Muscle of leg (tissue), 3 donors: ENCODE measurements at regions not wholly inside any gene's neighbourhood (a gene's known extent, or its start where the extent isn't known, plus 50 kb on each side); places are given as distances from the start of the nearest gene placed in this dataset.
"Not testable (repeated sequence)": the region's sequence is repeated elsewhere in the genome, so short reads cannot be mapped to it uniquely, and the experiment has no call there.

Experiments
- DNase-seq: peaks from one replicate; pipeline ENCODE4 v3.0.0; 2013
- H3K27ac ChIP-seq: one replicate; pipeline ENCODE4 v1.5.1; 2013; ENCODE audit warnings: mild to moderate bottlenecking, low read length, control low read depth
- H3K27me3 ChIP-seq: one replicate; pipeline ENCODE4 v1.6.1; 2013; ENCODE audit warnings: low read length; ENCODE audit not compliant: control insufficient read depth, insufficient read depth
- H3K36me3 ChIP-seq: one replicate; pipeline ENCODE4 v1.6.1; 2013; ENCODE audit warnings: low read length; ENCODE audit not compliant: control insufficient read depth, insufficient read depth
- H3K4me1 ChIP-seq: one replicate; pipeline ENCODE4 v1.6.1; 2013; ENCODE audit warnings: low read length; ENCODE audit not compliant: control insufficient read depth, insufficient read depth
- H3K4me3 ChIP-seq: one replicate; pipeline ENCODE4 v1.5.1; 2013; ENCODE audit warnings: low read length, control low read depth
- H3K9me3 ChIP-seq: replicated peaks from 2 replicates; pipeline ENCODE4 v1.6.1; 2013; ENCODE audit warnings: low read depth, low read length; ENCODE audit not compliant: control insufficient read depth
- WGBS: methylation state at CpG from one replicate; pipeline ENCODE4 v1.1.5; 2013; ENCODE audit warnings: missing lambda C conversion rate; ENCODE audit not compliant: insufficient coverage; 5-methylcytosine and 5-hydroxymethylcytosine counted together

DNA sequence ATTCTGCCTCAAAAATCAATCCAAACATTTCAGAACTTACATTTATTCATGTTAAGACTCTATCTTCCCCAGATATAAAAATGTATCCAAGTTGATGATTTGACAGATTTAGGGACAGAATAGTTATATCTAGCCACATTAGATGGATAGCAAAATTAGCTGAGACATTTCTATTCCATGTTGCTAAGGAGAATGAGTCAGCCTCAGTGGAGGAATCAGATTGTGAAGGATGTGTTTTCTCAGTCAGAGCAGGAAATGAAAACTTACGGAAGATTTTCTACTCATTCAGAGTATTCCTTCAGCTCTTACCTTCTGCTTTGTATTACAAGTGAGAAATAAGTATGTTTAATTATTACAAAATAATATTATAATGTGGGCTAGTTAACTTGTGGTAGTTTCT is 556.3 kb upstream of the ANO3 start:
- WGBS, result no CpG with 5 or more reads among the region's 1 CpG
- H3K36me3 ChIP-seq, result no peaks in the 10 kb centered on the region
- H3K27me3 ChIP-seq, result no peaks in the 10 kb centered on the region
- no peak overlapping the region for H3K27ac ChIP-seq
- DNase-seq, result no peak
- no peak overlapping the region for H3K4me3 ChIP-seq
- no peaks in the 10 kb centered on the region for H3K4me1 ChIP-seq
- H3K9me3 ChIP-seq, result no peaks in the 10 kb centered on the region

DNA sequence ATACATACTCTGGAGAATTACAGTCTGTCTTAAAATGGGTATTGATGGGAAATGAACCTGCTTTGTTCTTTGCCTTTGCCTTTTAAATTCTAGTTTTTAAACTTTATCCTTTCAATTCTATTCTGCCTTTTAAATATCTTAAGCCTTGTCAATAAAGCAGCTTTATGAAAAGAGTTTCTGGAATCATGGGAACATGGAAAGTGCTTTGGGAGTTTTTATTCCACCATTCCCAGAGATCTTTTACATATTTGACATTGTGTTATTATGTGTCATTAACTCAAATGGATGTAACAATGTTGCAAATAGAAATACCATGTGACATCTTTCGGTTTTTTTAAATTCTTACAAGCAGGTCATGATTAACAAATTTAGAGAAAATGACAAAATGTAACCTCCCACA is 555.7 kb upstream of the ANO3 start:
- Histone ChIP-seq H3K36me3 (no peaks in the 10 kb centered on the region), H3K4me1 (no peaks in the 10 kb centered on the region), H3K9me3 (no peaks in the 10 kb centered on the region), H3K4me3 (no peak overlapping the region), H3K27ac (no peak overlapping the region), H3K27me3 (no peaks in the 10 kb centered on the region)
- DNase-seq, result no peak
- WGBS, result no CpG with 5 or more reads among the region's 1 CpG

DNA sequence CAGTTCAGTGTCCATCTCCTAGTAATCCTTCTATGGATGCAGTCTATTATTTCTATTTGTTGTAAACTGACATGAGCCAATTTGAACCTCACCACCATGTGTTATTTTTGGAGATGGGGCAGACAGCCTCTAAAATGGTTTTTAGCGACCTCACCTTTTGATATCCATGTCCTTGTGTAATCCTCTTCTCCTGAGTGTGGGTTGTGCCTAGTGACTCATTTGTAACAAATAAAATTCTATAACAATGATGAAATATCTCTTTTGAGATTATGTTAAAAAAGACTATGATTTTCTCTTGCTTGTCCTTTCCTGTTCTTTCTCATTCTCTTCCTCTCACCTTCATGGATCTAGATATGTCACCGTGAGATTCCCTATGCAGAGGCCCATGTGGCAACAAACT is 554.6 kb upstream of the ANO3 start:
- Histone ChIP-seq H3K4me1 (no peaks in the 10 kb centered on the region), H3K9me3 (no peaks in the 10 kb centered on the region), H3K27me3 (no peaks in the 10 kb centered on the region), H3K4me3 (no peak overlapping the region), H3K27ac (no peak overlapping the region), H3K36me3 (no peaks in the 10 kb centered on the region)
- DNase-seq, result no peak
- WGBS, result 100% methylated on average over 1 of the region's 2 CpGs

DNA sequence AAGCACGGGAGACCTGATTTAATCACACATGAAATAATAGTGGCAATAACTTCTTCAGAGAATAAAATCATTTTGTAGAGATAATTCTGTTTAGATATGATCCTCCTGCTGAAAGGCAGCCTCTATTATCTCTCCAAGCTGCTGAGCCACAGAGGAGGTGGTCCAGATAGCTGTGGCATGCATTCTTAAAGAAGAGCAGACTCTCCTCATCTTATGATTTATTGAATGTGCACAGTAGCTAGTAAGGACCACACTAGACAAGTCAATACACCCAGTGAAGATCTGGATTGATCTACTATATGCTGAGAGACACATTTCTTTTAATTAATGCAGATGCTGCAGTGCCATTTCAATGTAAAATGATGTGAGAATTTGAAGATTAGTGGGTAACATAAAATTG is 552.9 kb upstream of the ANO3 start:
- no CpG with 5 or more reads among the region's 1 CpG for WGBS

DNA sequence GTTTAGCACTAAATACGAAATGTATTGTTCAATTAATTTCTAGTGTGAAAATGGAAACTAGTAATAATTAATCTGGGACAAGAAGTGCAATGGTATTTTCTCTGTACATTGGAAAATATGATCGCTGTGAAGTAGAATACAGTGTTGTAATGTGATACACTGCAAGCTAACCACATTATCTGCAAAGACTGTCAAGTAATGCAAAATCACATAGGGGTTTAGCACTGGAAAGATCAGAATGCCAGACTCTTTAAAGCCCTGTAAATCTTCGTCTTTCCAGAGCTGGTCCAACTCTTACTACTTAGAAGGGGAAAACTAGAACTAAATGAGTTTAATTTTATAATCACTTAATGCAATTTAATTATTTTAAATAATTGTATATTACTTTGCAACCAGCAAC is 544.5 kb upstream of the ANO3 start:
- H3K4me1 ChIP-seq, result no peaks in the 10 kb centered on the region
- H3K36me3 ChIP-seq, result no peaks in the 10 kb centered on the region
- DNase-seq, result no peak
- H3K4me3 ChIP-seq, result no peak overlapping the region
- no peaks in the 10 kb centered on the region for H3K9me3 ChIP-seq
- no peaks in the 10 kb centered on the region for H3K27me3 ChIP-seq
- H3K27ac ChIP-seq, result no peak overlapping the region
- no CpG with 5 or more reads among the region's 3 CpGs for WGBS

More for the DNA sequence above, 552.9 kb upstream of the ANO3 start:
- no peaks in the 10 kb centered on the region for H3K4me1 ChIP-seq
- no peaks in the 10 kb centered on the region for H3K9me3 ChIP-seq
- H3K4me3 ChIP-seq, result no peak overlapping the region
- no peak overlapping the region for H3K27ac ChIP-seq
- no peaks in the 10 kb centered on the region for H3K27me3 ChIP-seq
- H3K36me3 ChIP-seq, result no peaks in the 10 kb centered on the region
- no peak for DNase-seq

DNA sequence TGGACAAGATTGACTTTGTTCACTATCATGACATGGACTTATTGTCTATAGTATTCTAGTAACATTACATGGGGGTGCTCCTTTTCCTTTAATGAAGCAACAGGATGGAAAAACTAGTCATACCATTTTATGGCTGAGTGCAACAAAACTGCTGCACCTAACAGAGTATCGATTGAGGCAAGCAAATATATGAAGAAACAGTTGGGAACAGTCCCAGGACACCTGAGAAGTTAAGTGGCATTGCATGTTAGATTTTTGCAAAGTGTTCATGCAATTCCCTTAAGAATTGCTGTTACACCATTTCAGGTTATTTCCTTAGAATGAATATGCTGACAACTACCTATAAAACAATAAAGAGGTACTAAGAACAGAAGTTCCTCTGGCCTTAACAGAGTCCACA is 541.5 kb upstream of the ANO3 start:
- H3K27me3 ChIP-seq, result no peaks in the 10 kb centered on the region
- H3K4me1 ChIP-seq, result no peaks in the 10 kb centered on the region
- H3K36me3 ChIP-seq, result no peaks in the 10 kb centered on the region
- H3K9me3 ChIP-seq, result no peaks in the 10 kb centered on the region
- DNase-seq, result no peak
- no peak overlapping the region for H3K4me3 ChIP-seq
- WGBS, result no CpG with 5 or more reads among the region's 1 CpG
- no peak overlapping the region for H3K27ac ChIP-seq

DNA sequence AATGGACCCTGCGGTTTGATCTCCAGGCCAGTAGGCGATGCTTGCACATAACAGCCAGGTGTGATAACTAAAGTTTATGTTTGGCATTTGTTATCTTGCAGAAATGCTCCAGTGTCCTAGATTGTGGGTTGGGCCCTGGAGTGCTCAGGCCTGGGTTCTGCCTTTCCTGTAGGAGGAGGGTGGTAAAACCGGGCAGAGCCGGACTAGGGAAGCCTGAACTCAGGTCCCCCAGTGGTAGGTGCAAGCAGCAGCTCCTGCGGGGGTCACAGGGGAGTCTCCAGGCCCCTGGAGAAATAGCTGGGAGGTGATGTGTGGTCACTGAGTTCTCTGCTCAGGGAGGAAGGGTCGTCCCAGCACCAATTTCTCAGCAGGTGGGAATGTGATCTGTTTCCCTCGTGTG is 538.3 kb upstream of the ANO3 start:
- Histone ChIP-seq H3K9me3 (no peaks in the 10 kb centered on the region), H3K36me3 (no peaks in the 10 kb centered on the region), H3K27me3 (no peaks in the 10 kb centered on the region), H3K4me3 (no peak overlapping the region), H3K4me1 (no peaks in the 10 kb centered on the region), H3K27ac (no peak overlapping the region)
- DNase-seq, result no peak
- 94% methylated on average over 3 of the region's 7 CpGs for WGBS

DNA sequence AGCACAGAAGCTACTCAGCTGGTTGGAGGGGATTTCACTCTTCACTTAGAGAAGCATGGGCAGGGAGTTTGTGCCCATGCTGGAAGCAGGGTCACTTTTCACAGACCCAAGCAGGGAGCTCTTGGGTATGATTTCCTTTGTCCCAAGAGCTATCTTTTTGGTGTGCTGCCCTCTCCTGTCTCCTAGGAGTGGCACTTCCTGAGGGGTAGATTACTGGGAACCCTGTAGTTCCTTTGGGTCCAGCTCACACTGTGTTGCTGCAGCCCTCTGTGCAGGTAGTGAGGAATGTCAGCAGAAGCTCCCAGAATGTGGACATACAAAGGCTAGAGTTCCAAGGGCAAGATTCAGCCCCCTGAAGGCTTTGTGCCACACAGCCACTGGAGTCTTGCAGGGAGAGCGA is 537.1 kb upstream of the ANO3 start:
- H3K27me3 ChIP-seq, result no peaks in the 10 kb centered on the region
- H3K27ac ChIP-seq, result no peak overlapping the region
- no peaks in the 10 kb centered on the region for H3K9me3 ChIP-seq
- no CpG with 5 or more reads among the region's 1 CpG for WGBS
- H3K36me3 ChIP-seq, result no peaks in the 10 kb centered on the region
- no peak for DNase-seq
- H3K4me1 ChIP-seq, result no peaks in the 10 kb centered on the region
- no peak overlapping the region for H3K4me3 ChIP-seq

DNA sequence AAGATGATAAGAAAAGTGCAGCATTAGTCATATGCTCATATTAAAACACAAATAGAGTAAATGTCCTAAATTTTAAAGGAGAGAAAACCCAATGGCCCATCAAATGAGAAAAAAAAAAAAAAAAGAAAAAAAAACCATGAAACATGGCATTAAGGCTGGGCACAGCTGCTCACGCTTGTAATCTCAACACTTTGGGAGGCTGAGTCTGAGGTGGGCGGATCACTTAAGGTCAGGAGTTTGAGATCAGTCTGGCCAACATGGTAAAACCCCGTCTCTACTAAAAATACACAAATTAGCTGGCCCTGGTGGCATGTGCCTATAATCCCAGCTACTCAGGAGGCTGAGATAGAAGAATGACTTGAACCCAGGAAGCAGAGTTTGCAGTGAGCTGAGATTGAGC is 515.5 kb upstream of the ANO3 start:
- H3K9me3 ChIP-seq, result no peaks in the 10 kb centered on the region
- no peak overlapping the region for H3K27ac ChIP-seq
- no peaks in the 10 kb centered on the region for H3K27me3 ChIP-seq
- H3K4me3 ChIP-seq, result no peak overlapping the region
- no peak for DNase-seq
- WGBS, result no CpG with 5 or more reads among the region's 3 CpGs
- no peaks in the 10 kb centered on the region for H3K4me1 ChIP-seq
- H3K36me3 ChIP-seq, result no peaks in the 10 kb centered on the region

DNA sequence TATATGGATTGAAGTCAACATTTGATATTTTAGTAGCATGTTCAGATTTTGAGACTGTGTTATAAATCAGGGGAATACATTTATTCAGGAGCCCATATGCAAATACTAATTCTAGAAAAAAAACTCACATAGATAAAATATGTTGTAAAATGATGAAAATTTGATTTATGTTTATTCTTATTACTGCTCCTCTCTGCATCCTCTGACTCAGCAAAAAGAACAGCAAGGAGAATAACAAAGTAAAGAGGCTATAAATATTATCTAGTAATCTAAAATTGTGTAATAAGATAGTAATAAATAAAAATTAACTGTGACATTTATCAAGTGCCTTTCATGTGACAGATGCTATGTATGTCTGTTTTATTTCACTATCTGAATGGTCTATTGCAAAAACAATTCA is 507.2 kb upstream of the ANO3 start:
- no peaks in the 10 kb centered on the region for H3K27me3 ChIP-seq
- H3K4me3 ChIP-seq, result no peak overlapping the region
- H3K27ac ChIP-seq, result no peak overlapping the region
- H3K36me3 ChIP-seq, result no peaks in the 10 kb centered on the region
- H3K4me1 ChIP-seq, result no peaks in the 10 kb centered on the region
- DNase-seq, result no peak
- no peaks in the 10 kb centered on the region for H3K9me3 ChIP-seq

DNA sequence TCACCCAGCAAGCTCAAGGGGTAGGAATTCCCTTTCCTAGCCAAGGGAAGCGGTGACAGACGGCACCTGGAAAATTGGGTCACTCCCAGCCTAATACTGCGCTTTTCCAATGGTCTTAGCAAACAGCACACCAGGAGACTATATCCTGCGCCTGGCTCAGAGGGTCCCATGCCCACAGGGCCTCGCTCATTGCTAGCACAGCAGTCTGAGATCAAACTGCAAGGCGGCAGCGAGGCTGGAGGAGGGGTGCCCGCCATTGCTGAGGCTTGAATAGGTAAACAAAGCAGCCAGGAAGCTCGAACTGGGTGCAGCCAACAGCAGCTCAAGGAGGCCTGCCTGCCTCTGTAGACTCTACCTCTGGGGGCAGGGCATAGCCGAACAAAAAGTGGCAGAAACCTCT is 500.4 kb upstream of the ANO3 start:
- H3K9me3 ChIP-seq, H3K27ac ChIP-seq, H3K4me1 ChIP-seq, H3K36me3 ChIP-seq, H3K27me3 ChIP-seq, H3K4me3 ChIP-seq, DNase-seq: not testable (repeated sequence)
- WGBS, result 91% methylated on average over 7 of the region's 10 CpGs
